Ishikawa (cell line): ENCODE measurements at regions not wholly inside any gene's neighbourhood (a gene's known extent, or its start where the extent isn't known, plus 50 kb on each side); places are given as distances from the start of the nearest gene placed in this dataset.

Experiments used
- CEBPB ChIP-seq: IDR thresholded peaks from 2 replicates; pipeline ENCODE4 v1.6.1; 2012
- EGR1 ChIP-seq: IDR thresholded peaks from 2 replicates; pipeline ENCODE4 v1.6.1; 2012
- EP300 ChIP-seq: IDR thresholded peaks from 2 replicates; pipeline ENCODE4 v1.6.1; 2012; ENCODE audit warnings: borderline replicate concordance
- MAX ChIP-seq: IDR thresholded peaks from 2 replicates; pipeline ENCODE4 v1.6.1; 2012
- TAF1 ChIP-seq: IDR thresholded peaks from 2 replicates; pipeline ENCODE4 v1.6.1; 2012; ENCODE audit warnings: low read depth, mild to moderate bottlenecking
- TEAD4 ChIP-seq: IDR thresholded peaks from 2 replicates; pipeline ENCODE4 v1.6.1; 2012
- TF ChIP-seq, protein P1 (sequence below): IDR thresholded peaks from 2 replicates; pipeline ENCODE4 v1.6.1; 2012; ENCODE audit warnings: low read depth, mild to moderate bottlenecking

- no peak for TF ChIP-seq CEBPB
- no peak for TF ChIP-seq MAX
- TF ChIP-seq EP300: no peak
- TF ChIP-seq, protein P1, sequence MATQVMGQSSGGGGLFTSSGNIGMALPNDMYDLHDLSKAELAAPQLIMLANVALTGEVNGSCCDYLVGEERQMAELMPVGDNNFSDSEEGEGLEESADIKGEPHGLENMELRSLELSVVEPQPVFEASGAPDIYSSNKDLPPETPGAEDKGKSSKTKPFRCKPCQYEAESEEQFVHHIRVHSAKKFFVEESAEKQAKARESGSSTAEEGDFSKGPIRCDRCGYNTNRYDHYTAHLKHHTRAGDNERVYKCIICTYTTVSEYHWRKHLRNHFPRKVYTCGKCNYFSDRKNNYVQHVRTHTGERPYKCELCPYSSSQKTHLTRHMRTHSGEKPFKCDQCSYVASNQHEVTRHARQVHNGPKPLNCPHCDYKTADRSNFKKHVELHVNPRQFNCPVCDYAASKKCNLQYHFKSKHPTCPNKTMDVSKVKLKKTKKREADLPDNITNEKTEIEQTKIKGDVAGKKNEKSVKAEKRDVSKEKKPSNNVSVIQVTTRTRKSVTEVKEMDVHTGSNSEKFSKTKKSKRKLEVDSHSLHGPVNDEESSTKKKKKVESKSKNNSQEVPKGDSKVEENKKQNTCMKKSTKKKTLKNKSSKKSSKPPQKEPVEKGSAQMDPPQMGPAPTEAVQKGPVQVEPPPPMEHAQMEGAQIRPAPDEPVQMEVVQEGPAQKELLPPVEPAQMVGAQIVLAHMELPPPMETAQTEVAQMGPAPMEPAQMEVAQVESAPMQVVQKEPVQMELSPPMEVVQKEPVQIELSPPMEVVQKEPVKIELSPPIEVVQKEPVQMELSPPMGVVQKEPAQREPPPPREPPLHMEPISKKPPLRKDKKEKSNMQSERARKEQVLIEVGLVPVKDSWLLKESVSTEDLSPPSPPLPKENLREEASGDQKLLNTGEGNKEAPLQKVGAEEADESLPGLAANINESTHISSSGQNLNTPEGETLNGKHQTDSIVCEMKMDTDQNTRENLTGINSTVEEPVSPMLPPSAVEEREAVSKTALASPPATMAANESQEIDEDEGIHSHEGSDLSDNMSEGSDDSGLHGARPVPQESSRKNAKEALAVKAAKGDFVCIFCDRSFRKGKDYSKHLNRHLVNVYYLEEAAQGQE: no peak
- no peak for TF ChIP-seq TAF1
- no peak for TF ChIP-seq EGR1
- TF ChIP-seq TEAD4: no peak
Observed at GRCh38 chr18:77910347-77910746, 660.7 kb downstream of the GALR1 start.
